Heart left ventricle (tissue), 16 donors: ENCODE measurements at regions not wholly inside any gene's neighbourhood (a gene's known extent, or its start where the extent isn't known, plus 50 kb on each side); places are given as distances from the start of the nearest gene placed in this dataset.

Source experiments
- ATAC-seq, 4 donors: fragments of 200-7000 bp; cut with Tn5 transposase; one replicate each; pipeline ENCODE4 v1.9.1; 2020 to 2022; ENCODE audit warnings: moderate library complexity in 4 of 4, mild to moderate bottlenecking in 3 of 4, moderate number of reproducible peaks in 1 of 4
- DNase-seq, 5 donors: peaks; one replicate each; pipeline ENCODE4 v3.0.0-alpha.2; 2020
- H3K27ac ChIP-seq, 12 donors: fragments of 200-600 bp; sonication (generic) in 4 of 12; one replicate each; pipeline versions ENCODE4 v1.5.0 to v1.8.0; 2016 to 2022; ENCODE audit warnings: mild to moderate bottlenecking in 2 of 12
- H3K27me3 ChIP-seq, 9 donors: fragments of 200-600 bp; sonication (generic) in 2 of 9; one replicate each; pipeline versions ENCODE4 v1.5.1 to v1.8.0; 2016 to 2022; ENCODE audit warnings: mild to moderate bottlenecking in 3 of 9
- H3K36me3 ChIP-seq, 9 donors: fragments of 200-600 bp; sonication (generic) in 2 of 9; one replicate each; pipeline versions ENCODE4 v1.5.0 to v1.8.0; 2018 to 2022; ENCODE audit warnings: mild to moderate bottlenecking in 2 of 9
- H3K4me1 ChIP-seq, 12 donors: fragments of 200-600 bp; sonication (generic) in 4 of 12; one replicate each; pipeline versions ENCODE4 v1.5.0 to v1.8.0; 2016 to 2022; ENCODE audit warnings: mild to moderate bottlenecking in 3 of 12
- H3K4me3 ChIP-seq, 12 donors: fragments of 200-600 bp; sonication (generic) in 4 of 12; one replicate each; pipeline versions ENCODE4 v1.5.0 to v1.8.0; 2017 to 2022; ENCODE audit warnings: mild to moderate bottlenecking in 9 of 12, moderate library complexity in 4 of 12
- H3K9me3 ChIP-seq, 12 donors: fragments of 200-600 bp; sonication (generic) in 4 of 12; one replicate each; pipeline versions ENCODE4 v1.5.0 to v1.8.0; 2016 to 2022; ENCODE audit warnings: mild to moderate bottlenecking in 1 of 12
- CTCF ChIP-seq, 12 donors: fragments of 200-600 bp; sonication (generic) in 4 of 12; IDR thresholded peaks; one replicate each; pipeline versions ENCODE4 v1.5.0 to v1.8.0; 2018 to 2022; ENCODE audit warnings: antibody characterized with exemption in 12 of 12, mild to moderate bottlenecking in 5 of 12
- POLR2A ChIP-seq, 2 donors: fragments of 450-650 bp; IDR thresholded peaks; one replicate each; pipeline ENCODE4 v1.6.1; 2017; ENCODE audit warnings: antibody characterized with exemption in 2 of 2, mild to moderate bottlenecking in 2 of 2, moderate library complexity in 2 of 2
- WGBS, 4 donors: extraction: QIAGEN DNeasy Blood & Tissue Kit in 2 of 4; methylation state at CpG; one replicate each; pipeline versions ENCODE4 v1.1.5 to v1.1.7; 2013 to 2018; 5-methylcytosine and 5-hydroxymethylcytosine counted together
- intact Hi-C, 10 donors: fragments of 100-400 bp; cut with DNase I; formaldehyde crosslinking; loops; one replicate each; pipeline versions ENCODE4 v1.11.1 to v1.14.2; 2022
- donor health status: ischemic (EF 13 %, LVEDD 7.1; RV severe dilation, severe dysfunction).
- donor health status: healthy with polysubstance abuse.
- donor health status: DM: no; HTN: yes; CAD: no.
- donor health status: DM: no; HTN: no; CAD: no.
- donor health status: ischemic (EF 25% LVEDD 6.9; RV normal size, moderate dysfunction).
- donor health status: ischemic (EF 25% LVEDD 5.7; RV mildly dilated, moderate dysfunction).
- donor health status: healthy.
- donor health status: DM: yes; HTN: yes; CAD: no.
- donor health status: ischemic (EF 35%, LVEDD 5.7; RV mildly dilated, moderate dysfunction).
- donor health status: nonischemic (EF 11% LVEDD 7.7; RV severe dilation, severe dysfunction).
- donor health status: DM: yes; HTN: yes; CAD: no.
- donor health status: PGD.
- donor health status: ischemic (EF 29% LVEDD 5.4; RV normal size, mild dysfunction).
- donor health status: nonischemic (EF 23%, LVEDD 6.1; RV moderate dilation, normal function).

- intact Hi-C loops: no loop called here
- WGBS, 4 donors: 89 to 91% (median 90%) methylated on average over 2 of the region's 2 CpGs
- no peak overlapping the region for H3K4me3 ChIP-seq
- no peak for TF ChIP-seq CTCF (IDR thresholded peaks at IDR 0.05)
- no peak for TF ChIP-seq POLR2A (IDR thresholded peaks at IDR 0.05)
- peaks cover 0 to 7% (median 0%) of the 10 kb centered on the region in 12 donors for H3K4me1 ChIP-seq
- no peaks in the 10 kb centered on the region for H3K27me3 ChIP-seq
- no peaks in the 10 kb centered on the region for H3K9me3 ChIP-seq
- ATAC-seq (no peak), DNase-seq (no peak)
- no peak overlapping the region for H3K27ac ChIP-seq
- no peaks in the 10 kb centered on the region for H3K36me3 ChIP-seq
These were observed 210.9 kb downstream of the PCSK1 start for GRCh38 chr5:96222129-96222528.

GRCh38 chr5:96220610-96221390 lies 212.2 kb downstream of the PCSK1 start:
- DNase-seq: no peak
- no peak for TF ChIP-seq CTCF (IDR thresholded peaks at IDR 0.05)
- no peak for TF ChIP-seq POLR2A (IDR thresholded peaks at IDR 0.05)
- Histone ChIP-seq H3K27ac (no peak overlapping the region), H3K27me3 (no peaks in the 10 kb centered on the region), H3K36me3 (no peaks in the 10 kb centered on the region), H3K9me3 (no peaks in the 10 kb centered on the region), H3K4me3 (no peak overlapping the region), H3K4me1 (peaks cover 0 to 2% (median 0%) of the 10 kb centered on the region in 12 donors)
- no peak for ATAC-seq
- WGBS, 4 donors: 86 to 91% (median 88%) methylated on average over 4 of the region's 4 CpGs
- intact Hi-C loops: no loop called here

GRCh38 chr5:96219580-96220281 lies 213.3 kb downstream of the PCSK1 start:
- ATAC-seq: no peak
- Histone ChIP-seq H3K9me3 (no peaks in the 10 kb centered on the region), H3K27ac (no peak overlapping the region), H3K4me3 (no peak overlapping the region), H3K4me1 (peaks cover 0 to 13% (median 0%) of the 10 kb centered on the region in 12 donors), H3K36me3 (no peaks in the 10 kb centered on the region), H3K27me3 (no peaks in the 10 kb centered on the region)
- 73 to 90% (median 78%) methylated on average over 4 of the region's 4 CpGs for WGBS, 4 donors
- TF ChIP-seq POLR2A (IDR thresholded peaks at IDR 0.05) (no peak), CTCF (IDR thresholded peaks at IDR 0.05) (no peak)
- intact Hi-C loops: no loop called here
- DNase-seq: no peak

GRCh38 chr5:96218653-96219052 lies 214.4 kb downstream of the PCSK1 start:
- DNase-seq (no peak), ATAC-seq (no peak)
- WGBS, 4 donors: 73 to 82% (median 81%) methylated on average over 3 of the region's 3 CpGs
- Histone ChIP-seq H3K4me3 (no peak overlapping the region), H3K36me3 (no peaks in the 10 kb centered on the region), H3K27ac (no peak overlapping the region), H3K9me3 (no peaks in the 10 kb centered on the region), H3K27me3 (no peaks in the 10 kb centered on the region), H3K4me1 (peaks cover 0 to 16% (median 0%) of the 10 kb centered on the region in 12 donors)
- intact Hi-C loops: no loop called here
- no peak for TF ChIP-seq POLR2A (IDR thresholded peaks at IDR 0.05)
- TF ChIP-seq CTCF (IDR thresholded peaks at IDR 0.05): no peak
